ENCODE measurements at regions not wholly inside any gene's neighbourhood (a gene's known extent, or its start where the extent isn't known, plus 50 kb on each side); places are given as distances from the start of the nearest gene placed in this dataset.

DNA sequence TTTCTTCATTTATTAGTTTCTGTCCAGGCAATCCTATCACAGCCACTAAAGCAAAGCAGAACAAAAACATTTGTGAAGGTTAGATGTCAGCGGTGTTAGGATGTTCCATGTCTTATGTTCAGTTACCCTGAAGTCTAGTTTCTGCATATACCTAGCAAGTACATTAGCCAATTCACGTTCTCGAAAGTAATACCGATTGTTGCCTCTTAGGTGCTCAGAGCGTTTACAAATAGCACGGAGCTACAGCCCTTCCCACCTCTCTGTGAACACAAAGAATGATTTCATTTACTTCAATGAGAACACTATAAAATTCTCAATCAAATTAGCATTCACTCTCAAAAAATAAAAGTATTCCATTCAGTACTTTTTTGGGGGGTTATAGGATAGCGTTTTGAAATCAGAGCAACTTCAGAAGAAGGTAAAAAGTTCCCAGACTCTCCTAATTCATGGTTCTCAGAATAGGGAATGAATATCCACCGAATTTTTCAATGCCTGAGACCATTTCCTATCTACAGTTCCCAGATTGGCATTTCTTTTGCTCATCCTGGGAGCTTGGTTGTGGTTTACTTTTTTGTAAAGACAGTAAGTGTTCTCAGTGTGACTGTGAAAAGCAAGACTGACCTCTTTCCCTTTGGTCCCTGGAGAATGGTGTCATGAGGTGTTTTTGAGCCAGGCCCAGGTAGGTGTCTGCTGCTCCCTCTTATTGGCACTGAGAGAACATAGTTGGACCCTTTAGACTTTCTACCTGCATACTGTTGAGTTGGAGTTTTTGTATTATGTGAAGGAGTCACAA is 488.0 kb upstream of the RGS6 start:
- DNase-seq (ENCODE audit: low spot score) = no peak
- TF ChIP-seq, protein P1, sequence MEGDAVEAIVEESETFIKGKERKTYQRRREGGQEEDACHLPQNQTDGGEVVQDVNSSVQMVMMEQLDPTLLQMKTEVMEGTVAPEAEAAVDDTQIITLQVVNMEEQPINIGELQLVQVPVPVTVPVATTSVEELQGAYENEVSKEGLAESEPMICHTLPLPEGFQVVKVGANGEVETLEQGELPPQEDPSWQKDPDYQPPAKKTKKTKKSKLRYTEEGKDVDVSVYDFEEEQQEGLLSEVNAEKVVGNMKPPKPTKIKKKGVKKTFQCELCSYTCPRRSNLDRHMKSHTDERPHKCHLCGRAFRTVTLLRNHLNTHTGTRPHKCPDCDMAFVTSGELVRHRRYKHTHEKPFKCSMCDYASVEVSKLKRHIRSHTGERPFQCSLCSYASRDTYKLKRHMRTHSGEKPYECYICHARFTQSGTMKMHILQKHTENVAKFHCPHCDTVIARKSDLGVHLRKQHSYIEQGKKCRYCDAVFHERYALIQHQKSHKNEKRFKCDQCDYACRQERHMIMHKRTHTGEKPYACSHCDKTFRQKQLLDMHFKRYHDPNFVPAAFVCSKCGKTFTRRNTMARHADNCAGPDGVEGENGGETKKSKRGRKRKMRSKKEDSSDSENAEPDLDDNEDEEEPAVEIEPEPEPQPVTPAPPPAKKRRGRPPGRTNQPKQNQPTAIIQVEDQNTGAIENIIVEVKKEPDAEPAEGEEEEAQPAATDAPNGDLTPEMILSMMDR (conservative IDR thresholded peaks at IDR 0.05; ENCODE audit: low read depth) = no peak
- ChIA-PET POLR2A (ENCODE audit: low non-redundant PET) (no interaction called here), CTCF (no interaction called here)
- no peak overlapping the region for H3K27ac ChIP-seq

DNA sequence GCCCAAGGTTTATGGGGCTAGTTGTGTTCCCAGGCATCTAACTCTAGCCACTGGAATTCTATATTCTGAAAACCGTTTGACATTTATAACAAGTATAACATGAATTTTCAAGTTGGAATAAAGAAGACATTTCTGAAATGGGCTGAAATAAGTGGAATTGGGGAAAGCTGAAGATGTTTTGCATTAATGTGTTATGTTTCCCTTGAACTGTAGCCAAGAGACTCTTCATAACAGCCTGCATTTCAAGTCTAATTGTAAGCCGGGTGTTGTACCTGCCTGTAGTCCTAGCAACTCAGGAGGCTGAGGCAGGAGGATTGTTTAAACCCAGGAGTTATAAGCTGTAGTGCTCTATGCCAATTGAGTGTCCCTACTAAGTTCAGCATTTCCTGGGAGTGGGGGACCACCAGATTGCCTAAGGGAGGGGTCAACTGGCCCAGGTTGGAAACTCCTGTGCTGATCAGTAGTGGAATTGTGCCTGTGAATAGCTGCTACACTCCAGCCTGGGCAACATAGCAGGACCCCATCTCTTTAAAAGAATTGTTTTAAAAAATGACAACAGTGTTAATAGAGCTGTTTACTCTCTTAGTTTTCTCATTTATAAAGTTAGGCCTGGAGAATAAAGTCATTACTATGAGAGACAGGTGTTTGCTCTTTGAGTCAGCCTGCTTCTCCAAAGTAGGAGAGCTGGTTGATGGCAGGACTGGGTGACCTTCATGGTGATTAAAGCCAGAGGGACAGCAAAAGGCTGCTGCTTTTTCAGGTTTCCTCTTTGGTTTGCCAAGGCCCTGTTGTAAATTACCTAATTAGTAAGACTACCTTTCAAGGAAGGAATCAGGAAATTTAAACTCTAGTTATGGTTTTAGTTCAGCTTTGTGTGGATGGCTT is 483.6 kb upstream of the RGS6 start:
- DNase-seq (ENCODE audit: low spot score) = no peak
- no peak overlapping the region for H3K27ac ChIP-seq
- TF ChIP-seq, protein P1 (conservative IDR thresholded peaks at IDR 0.05; ENCODE audit: low read depth) = no peak
- ChIA-PET POLR2A (ENCODE audit: low non-redundant PET) (no interaction called here), CTCF (interaction anchor here (0.6 to 0.7 kb wide), 2 partner anchors 125 to 336 kb away, joined by 3 to 4 read pairs; no protein-coding TSS in a partner anchor)

DNA sequence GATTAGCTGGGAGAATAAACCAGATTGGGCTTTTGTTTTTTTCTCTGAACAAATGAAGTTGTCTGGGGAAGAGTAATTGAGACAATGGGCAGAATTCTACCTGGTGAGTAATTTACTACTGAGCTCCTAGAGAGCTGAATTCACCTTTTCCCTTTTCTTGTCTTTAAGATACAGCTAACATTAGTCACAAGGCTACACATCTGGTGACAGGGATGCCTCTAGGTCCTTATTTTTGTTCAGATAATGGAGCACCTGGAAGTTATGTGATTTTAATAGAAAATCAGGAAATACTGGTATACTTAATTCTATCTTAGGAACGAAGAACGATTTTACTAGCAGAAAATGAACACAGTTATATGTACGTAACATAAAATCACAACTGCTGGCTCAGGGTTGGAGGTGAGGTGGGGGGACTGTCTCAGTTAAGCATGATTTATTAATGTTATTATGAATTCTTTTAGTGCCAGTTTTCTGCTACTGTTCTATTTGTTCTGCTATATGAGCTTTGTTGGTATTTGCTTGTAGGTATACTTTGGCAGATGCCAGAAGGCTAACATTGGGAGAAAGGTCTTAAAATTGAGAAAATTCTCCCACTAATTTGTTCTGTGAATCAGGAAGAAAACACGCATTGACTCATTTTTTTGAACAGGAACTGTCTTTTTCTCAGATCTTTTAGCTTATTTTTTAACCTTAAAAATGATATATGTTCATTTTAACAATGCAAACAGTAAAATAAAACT is 482.7 kb upstream of the RGS6 start:
- TF ChIP-seq, protein P1 (conservative IDR thresholded peaks at IDR 0.05; ENCODE audit: low read depth) = no peak
- POLR2A ChIA-PET (ENCODE audit: low non-redundant PET) = no interaction called here
- no peak for DNase-seq (ENCODE audit: low spot score)
- CTCF ChIA-PET = no interaction called here
- no peak overlapping the region for H3K27ac ChIP-seq

DNA sequence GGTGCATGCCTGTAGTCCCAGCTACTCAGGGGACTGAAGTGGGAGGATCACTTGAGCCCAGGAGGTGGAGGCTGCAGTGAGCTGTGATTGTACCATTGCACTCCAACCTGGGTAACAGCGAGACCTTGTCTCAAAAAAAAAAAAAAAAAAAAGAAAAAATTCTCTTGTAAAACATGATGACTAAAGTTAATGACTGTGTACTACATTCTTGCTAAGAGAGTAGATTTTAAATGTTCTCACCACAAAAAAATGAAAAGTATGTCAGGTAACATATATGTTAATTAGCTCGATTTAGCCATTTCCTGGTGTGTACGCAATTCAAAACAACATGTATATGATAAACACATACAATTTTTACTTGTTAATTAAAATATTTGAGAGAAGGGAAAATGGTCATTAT is 480.7 kb upstream of the RGS6 start:
- H3K27ac ChIP-seq = no peak overlapping the region
- no peak for DNase-seq (ENCODE audit: low spot score)
- ChIA-PET CTCF (interaction anchor here (0.6 kb wide), 1 partner anchor 30 kb away, joined by 3 read pairs; no protein-coding TSS in a partner anchor), POLR2A (ENCODE audit: low non-redundant PET) (no interaction called here)
- TF ChIP-seq, protein P1 (conservative IDR thresholded peaks at IDR 0.05; ENCODE audit: low read depth) = no peak

DNA sequence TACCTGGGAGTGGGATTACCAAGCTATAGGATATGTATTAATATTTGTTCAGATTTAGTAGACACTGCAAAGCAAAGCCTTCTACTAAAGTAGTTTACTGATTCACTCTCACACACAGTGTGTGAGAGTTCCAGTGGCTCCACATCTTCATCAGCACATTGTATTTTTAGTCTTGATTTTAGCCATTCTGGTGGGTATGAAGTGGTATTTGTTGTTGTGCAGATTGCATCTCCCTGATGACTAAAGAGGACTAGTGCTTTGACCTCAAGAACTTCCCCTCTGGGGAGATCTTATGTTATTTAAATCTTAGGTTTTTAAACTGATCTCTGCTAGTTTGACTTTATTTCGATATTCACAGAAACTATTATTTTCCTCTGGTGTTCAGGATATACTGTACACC is 479.7 kb upstream of the RGS6 start:
- POLR2A ChIA-PET (ENCODE audit: low non-redundant PET) = no interaction called here
- DNase-seq (ENCODE audit: low spot score) = no peak
- TF ChIP-seq, protein P1 (conservative IDR thresholded peaks at IDR 0.05; ENCODE audit: low read depth) = no peak
- CTCF ChIA-PET = no interaction called here
- H3K27ac ChIP-seq = no peak overlapping the region

DNA sequence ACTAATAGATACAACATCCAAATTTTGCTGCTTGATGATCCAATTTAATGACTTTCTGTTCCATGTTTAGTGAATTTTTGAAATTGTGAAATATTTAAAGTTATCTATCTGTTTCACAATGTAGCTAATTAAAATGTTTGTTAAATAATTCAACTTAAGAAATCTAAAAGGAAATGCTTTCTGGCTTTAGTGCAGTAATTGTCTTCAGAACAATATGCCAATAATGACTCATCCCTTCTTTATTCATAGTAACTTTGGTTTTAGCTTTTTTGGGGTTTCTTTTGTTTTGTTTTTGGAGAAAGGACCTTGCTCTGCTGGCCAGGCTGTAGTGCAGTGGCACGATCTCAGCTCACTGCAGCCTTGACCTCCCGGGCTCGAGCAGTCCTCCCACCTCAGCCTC is 479.2 kb upstream of the RGS6 start:
- CTCF ChIA-PET = no interaction called here

More for the DNA sequence above, 479.2 kb upstream of the RGS6 start:
- no peak overlapping the region for H3K27ac ChIP-seq
- TF ChIP-seq, protein P1 (conservative IDR thresholded peaks at IDR 0.05; ENCODE audit: low read depth) = no peak
- POLR2A ChIA-PET (ENCODE audit: low non-redundant PET) = no interaction called here
- no peak for DNase-seq (ENCODE audit: low spot score)
